Activated CD4-positive, alpha-beta memory T cell treated with anti-CD3 and anti-CD28 coated beads, Interleukin-2, amount 10 ng/mL, durations not matched to agents 7 days and 5 days (primary cell): ENCODE measurements at regions not wholly inside any gene's neighbourhood (a gene's known extent, or its start where the extent isn't known, plus 50 kb on each side); places are given as distances from the start of the nearest gene placed in this dataset.
"Not testable (repeated sequence)": the region's sequence is repeated elsewhere in the genome, so short reads cannot be mapped to it uniquely, and the experiment has no call there.

Source experiments
- CTCF ChIA-PET: fragments of 350-600 bp; sonication (Branson Sonifier 250); formaldehyde crosslinking; loops from one replicate; lab custom pipeline; 2021; ENCODE audit warnings: antibody characterized with exemption, inconsistent platforms; lab: Charles Lee
- POLR2A ChIA-PET: fragments of 350-600 bp; sonication (Branson Sonifier 250); formaldehyde crosslinking; loops from one replicate; lab custom pipeline; 2021; ENCODE audit warnings: antibody characterized with exemption; lab: Charles Lee
- DNase-seq: peaks from one replicate; pipeline ENCODE4 v3.0.0-alpha.2; 2020
- H3K27ac Mint-ChIP-seq: one replicate; pipeline ENCODE4 v1.8.0; 2021; ENCODE audit warnings: mild to moderate bottlenecking, mixed read lengths
- H3K27me3 Mint-ChIP-seq: one replicate; pipeline ENCODE4 v1.8.0; 2021; ENCODE audit warnings: mixed read lengths
- H3K36me3 Mint-ChIP-seq: one replicate; pipeline ENCODE4 v1.8.0; 2021; ENCODE audit warnings: low read depth, mixed read lengths
- H3K4me1 Mint-ChIP-seq: one replicate; pipeline ENCODE4 v1.8.0; 2021; ENCODE audit warnings: mixed read lengths
- H3K4me3 Mint-ChIP-seq: one replicate; pipeline ENCODE4 v1.8.0; 2021; ENCODE audit warnings: mild to moderate bottlenecking, mixed read lengths
- H3K9me3 Mint-ChIP-seq: one replicate; pipeline ENCODE4 v1.8.0; 2021; ENCODE audit warnings: mixed read lengths

DNA sequence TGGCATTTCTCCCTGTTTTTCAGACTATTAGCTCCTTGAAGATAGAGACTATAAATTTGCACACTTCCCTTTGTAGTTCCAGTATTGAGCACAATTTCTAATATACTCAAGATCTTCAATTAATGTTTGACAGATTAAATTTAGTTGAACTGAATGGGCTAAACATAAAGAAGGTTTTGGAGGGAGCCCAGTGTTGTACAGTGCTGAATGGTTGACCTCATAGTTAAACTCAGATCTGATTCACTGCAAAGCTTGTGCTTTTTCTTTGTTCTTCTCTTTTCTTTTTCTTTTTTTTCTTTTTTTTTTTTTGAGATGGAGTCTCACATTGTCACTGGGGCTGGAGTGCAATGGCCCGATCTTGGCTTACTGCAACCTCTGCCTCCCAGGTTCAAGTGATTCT, 411.7 kb upstream of the ZNF462 start:
- H3K27me3 Mint-ChIP-seq, result no peaks in the 10 kb centered on the region

GRCh38 chr9:106456581-106456980, 406.4 kb upstream of the ZNF462 start:
- CTCF ChIA-PET, result no interaction called here
- Mint-ChIP-seq H3K27me3 (no peaks in the 10 kb centered on the region), H3K27ac (no peak overlapping the region), H3K4me1 (no peaks in the 10 kb centered on the region), H3K36me3 (no peaks in the 10 kb centered on the region), H3K4me3 (no peak overlapping the region), H3K9me3 (peaks cover 13% of the 10 kb centered on the region)
- POLR2A ChIA-PET, result no interaction called here
- DNase-seq, result no peak

More for the DNA sequence above, 411.7 kb upstream of the ZNF462 start:
- Mint-ChIP-seq H3K9me3 (peaks cover 9% of the 10 kb centered on the region), H3K4me3 (no peak overlapping the region), H3K4me1 (no peaks in the 10 kb centered on the region), H3K27ac (no peak overlapping the region), H3K36me3 (no peaks in the 10 kb centered on the region)
- no peak for DNase-seq
- CTCF ChIA-PET, result no interaction called here
- POLR2A ChIA-PET, result no interaction called here

DNA sequence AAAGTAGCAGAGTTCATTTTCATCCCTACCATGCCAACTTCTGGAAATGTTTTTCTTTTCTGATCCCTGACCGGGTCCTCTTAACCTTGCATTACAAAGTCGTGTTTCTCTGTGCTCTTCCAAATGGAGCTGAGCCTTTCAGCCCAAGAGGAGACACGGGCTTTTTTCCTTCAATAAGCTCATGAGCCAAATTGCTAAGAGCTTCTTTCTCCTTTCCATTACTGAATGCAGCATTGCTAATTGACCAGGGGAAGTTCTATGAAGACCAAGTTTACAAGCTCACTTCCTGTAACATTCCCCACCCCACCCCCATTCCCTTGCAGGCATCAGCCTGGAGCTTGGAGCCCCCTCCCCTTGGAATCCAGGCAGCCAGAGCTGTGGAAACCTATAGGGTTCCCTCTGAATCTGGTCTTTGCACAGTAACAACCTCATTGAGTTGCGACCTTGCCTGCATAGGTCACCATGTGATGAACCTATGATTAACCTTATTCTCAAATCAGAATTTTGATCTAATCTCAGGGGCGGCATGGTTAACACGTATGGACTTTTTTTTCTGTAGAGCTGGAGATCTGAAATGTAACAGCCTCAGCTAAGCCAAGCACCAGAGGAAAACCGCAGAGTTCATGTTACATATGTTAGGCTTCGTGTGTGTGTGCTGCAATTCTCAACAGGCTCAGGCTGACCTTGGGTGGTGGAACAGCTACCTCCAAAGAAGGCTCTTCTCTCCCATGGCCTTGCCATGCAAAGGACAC, 395.7 kb upstream of the ZNF462 start:
- H3K4me3 Mint-ChIP-seq, result no peak overlapping the region

DNA sequence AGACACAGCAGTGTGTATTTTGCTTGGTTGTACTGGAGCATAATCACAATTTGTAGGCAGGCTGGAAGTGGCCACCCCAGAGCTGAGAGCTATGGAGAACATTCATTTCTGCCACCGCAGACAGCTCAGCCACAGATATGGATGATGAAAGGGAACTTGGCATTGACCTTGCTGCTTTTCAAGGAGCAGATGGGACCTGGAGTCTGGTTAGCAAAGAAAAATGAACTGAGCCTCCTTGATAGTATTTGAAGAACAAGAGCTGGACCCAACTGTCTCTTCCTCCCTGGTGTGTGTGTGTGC, 395.2 kb upstream of the ZNF462 start:
- H3K4me1 Mint-ChIP-seq, result no peaks in the 10 kb centered on the region

More for the DNA sequence above, 395.7 kb upstream of the ZNF462 start:
- no peak for DNase-seq
- ChIA-PET POLR2A (interaction anchor here (0.5 kb wide), 1 partner anchor 21 kb away, joined by 3 read pairs; no protein-coding TSS in a partner anchor), CTCF (no interaction called here)
- peaks cover 14% of the 10 kb centered on the region for H3K9me3 Mint-ChIP-seq
- no peaks in the 10 kb centered on the region for H3K4me1 Mint-ChIP-seq
- H3K36me3 Mint-ChIP-seq, result no peaks in the 10 kb centered on the region
- no peaks in the 10 kb centered on the region for H3K27me3 Mint-ChIP-seq
- no peak overlapping the region for H3K27ac Mint-ChIP-seq

GRCh38 chr9:106468431-106468830, 394.5 kb upstream of the ZNF462 start:
- no peak for DNase-seq
- H3K27me3 Mint-ChIP-seq, result no peaks in the 10 kb centered on the region
- H3K4me3 Mint-ChIP-seq, result no peak overlapping the region
- H3K9me3 Mint-ChIP-seq, result peaks cover 16% of the 10 kb centered on the region
- POLR2A ChIA-PET, result no interaction called here
- H3K36me3 Mint-ChIP-seq, result no peaks in the 10 kb centered on the region
- CTCF ChIA-PET, result no interaction called here
- H3K27ac Mint-ChIP-seq, result no peak overlapping the region
- H3K4me1 Mint-ChIP-seq, result no peaks in the 10 kb centered on the region

More for the DNA sequence above, 395.2 kb upstream of the ZNF462 start:
- CTCF ChIA-PET, result no interaction called here
- no peaks in the 10 kb centered on the region for H3K27me3 Mint-ChIP-seq
- no peak overlapping the region for H3K4me3 Mint-ChIP-seq
- POLR2A ChIA-PET, result no interaction called here
- no peak overlapping the region for H3K27ac Mint-ChIP-seq
- no peak for DNase-seq
- no peaks in the 10 kb centered on the region for H3K36me3 Mint-ChIP-seq
- peaks cover 16% of the 10 kb centered on the region for H3K9me3 Mint-ChIP-seq

- ChIA-PET CTCF (no interaction called here), POLR2A (no interaction called here)
- no peak overlapping the region for H3K27ac Mint-ChIP-seq
- H3K36me3 Mint-ChIP-seq, result no peaks in the 10 kb centered on the region
- H3K4me3 Mint-ChIP-seq, result no peak overlapping the region
- no peaks in the 10 kb centered on the region for H3K4me1 Mint-ChIP-seq
- peaks cover 9% of the 10 kb centered on the region for H3K9me3 Mint-ChIP-seq
- no peaks in the 10 kb centered on the region for H3K27me3 Mint-ChIP-seq
- no peak for DNase-seq
These were observed 384.7 kb upstream of the ZNF462 start for GRCh38 chr9:106478312-106478711.

DNA sequence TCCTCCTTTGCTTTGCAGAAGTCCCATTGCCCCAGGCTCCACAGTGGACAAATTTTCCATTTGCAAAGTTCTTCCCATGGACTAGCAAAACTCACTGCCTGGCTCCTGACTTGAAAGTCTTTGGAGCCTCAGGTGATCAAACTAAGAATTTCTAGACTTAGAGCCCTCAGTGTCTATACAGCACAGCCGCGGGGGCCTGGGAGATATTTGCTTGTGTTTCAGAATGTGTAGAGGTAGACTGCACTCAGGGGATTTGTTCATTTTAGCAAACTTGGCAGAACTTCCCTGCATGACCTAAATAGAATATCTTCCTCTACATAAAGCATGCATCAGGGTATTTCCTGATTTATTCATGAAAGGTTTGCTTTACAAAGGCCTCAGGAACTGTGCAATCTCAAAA, 384.2 kb upstream of the ZNF462 start:
- DNase-seq, result no peak
- Mint-ChIP-seq H3K4me3 (no peak overlapping the region), H3K27ac (no peak overlapping the region), H3K9me3 (peaks cover 9% of the 10 kb centered on the region), H3K4me1 (no peaks in the 10 kb centered on the region), H3K27me3 (no peaks in the 10 kb centered on the region), H3K36me3 (no peaks in the 10 kb centered on the region)
- POLR2A ChIA-PET, result no interaction called here
- CTCF ChIA-PET, result no interaction called here

DNA sequence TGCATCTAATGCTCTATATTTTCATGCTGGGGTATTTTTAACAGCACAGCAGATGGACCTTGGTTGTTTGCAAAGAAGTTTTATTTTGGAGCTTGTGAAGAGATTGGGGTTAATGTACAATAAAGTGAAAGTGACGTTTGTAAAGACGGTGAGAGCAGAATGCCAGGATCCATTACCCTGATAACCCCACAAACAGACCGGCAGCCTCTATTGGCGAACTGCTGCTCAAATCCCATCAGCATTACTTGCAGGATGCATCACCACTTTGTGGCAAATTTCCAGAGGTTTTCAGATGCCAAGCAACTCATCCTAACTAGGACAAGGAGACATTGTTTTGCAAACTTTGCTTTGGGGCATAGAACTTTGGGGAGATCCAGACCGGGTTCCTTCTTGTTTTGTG, 383.3 kb upstream of the ZNF462 start:
- CTCF ChIA-PET, result no interaction called here
- POLR2A ChIA-PET, result no interaction called here
- Mint-ChIP-seq H3K4me1 (no peaks in the 10 kb centered on the region), H3K27ac (no peak overlapping the region), H3K27me3 (no peaks in the 10 kb centered on the region), H3K4me3 (no peak overlapping the region), H3K36me3 (no peaks in the 10 kb centered on the region), H3K9me3 (peaks cover 7% of the 10 kb centered on the region)
- no peak for DNase-seq

DNA sequence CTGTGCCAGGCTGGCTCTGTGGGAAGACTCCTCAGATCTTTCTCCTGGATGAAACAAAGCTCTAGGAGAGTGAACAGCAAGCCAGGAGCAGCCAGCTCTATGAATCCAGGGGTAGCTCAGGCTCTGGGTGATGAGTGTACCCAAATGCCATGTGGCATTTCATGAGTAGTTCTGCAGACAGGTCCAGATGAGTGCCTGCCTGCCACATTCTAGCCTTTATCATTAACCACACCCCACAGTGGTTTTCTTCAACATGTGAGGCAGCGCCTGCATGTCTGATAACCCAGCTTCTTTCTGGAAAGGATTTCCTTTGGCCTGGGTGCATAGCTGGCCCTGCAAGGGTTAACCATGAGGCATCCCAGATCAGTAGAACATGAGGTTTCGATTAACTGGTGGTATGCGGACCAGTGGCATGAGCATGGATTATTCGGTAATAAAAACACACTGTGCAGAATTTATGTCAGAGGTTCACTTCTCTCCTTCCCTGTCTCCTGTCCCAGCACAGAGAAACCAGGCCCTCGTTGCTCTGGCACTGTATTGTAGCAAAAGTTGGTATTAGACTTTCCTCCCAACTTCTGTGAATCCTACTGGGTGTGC, 381.9 kb upstream of the ZNF462 start:
- H3K27me3 Mint-ChIP-seq, result no peaks in the 10 kb centered on the region
- CTCF ChIA-PET, result no interaction called here
- H3K27ac Mint-ChIP-seq, result no peak overlapping the region
- no peak for DNase-seq
- POLR2A ChIA-PET, result no interaction called here
- no peak overlapping the region for H3K4me3 Mint-ChIP-seq
- peaks cover 11% of the 10 kb centered on the region for H3K9me3 Mint-ChIP-seq
- no peaks in the 10 kb centered on the region for H3K4me1 Mint-ChIP-seq
- no peaks in the 10 kb centered on the region for H3K36me3 Mint-ChIP-seq

DNA sequence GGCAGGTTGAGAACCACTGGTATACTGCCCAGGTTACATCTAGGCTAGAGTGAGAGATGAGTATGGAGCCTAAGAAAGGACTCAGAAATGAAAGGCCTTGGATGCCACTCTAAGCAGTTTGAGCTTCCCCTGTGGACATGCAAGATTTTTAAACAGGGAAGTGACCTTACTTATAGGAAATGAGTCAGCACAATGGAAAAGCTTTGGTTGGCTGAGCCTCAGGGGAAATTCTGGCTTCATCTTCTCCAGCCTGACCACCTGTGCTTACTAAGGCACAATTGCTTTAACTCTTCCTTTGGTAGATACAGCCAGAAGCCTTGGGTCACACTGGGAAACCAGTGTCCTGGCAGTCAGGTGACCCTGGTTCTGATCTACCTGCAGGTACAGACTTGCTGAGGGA, 380.2 kb upstream of the ZNF462 start:
- ChIA-PET CTCF (no interaction called here), POLR2A (no interaction called here)
- Mint-ChIP-seq H3K27ac (no peak overlapping the region), H3K4me1 (no peaks in the 10 kb centered on the region), H3K36me3 (no peaks in the 10 kb centered on the region), H3K9me3 (peaks cover 16% of the 10 kb centered on the region), H3K27me3 (no peaks in the 10 kb centered on the region), H3K4me3 (no peak overlapping the region)
- DNase-seq, result no peak

GRCh38 chr9:106486685-106487084, 376.3 kb upstream of the ZNF462 start:
- H3K27me3 Mint-ChIP-seq, result no peaks in the 10 kb centered on the region
- no peak overlapping the region for H3K27ac Mint-ChIP-seq
- no peak overlapping the region for H3K4me3 Mint-ChIP-seq
- H3K36me3 Mint-ChIP-seq, result no peaks in the 10 kb centered on the region
- DNase-seq, result no peak
- H3K4me1 Mint-ChIP-seq, result no peaks in the 10 kb centered on the region
- ChIA-PET POLR2A (no interaction called here), CTCF (no interaction called here)
- H3K9me3 Mint-ChIP-seq, result peaks cover 23% of the 10 kb centered on the region

DNA sequence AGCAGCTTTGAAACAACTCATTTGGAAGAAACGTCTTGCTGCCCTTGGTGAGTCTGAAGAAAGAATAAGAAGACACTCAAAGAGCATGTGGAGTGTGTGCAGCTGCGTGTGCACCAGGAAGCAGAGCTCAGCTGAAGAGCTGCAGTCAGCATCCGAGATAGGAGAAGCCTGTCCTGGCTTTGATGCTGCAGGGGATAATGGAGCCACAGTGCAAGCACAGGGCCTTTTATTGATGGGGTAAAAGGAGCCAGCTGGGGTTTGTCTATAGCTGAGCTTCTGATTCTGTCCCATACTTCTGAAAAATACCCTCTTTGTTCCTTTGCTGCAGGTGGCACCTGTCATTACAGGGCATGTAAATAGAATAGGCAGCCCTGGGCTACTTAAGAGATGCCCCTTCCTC, 375.7 kb upstream of the ZNF462 start:
- CTCF ChIA-PET, result no interaction called here
- POLR2A ChIA-PET, result no interaction called here

DNA sequence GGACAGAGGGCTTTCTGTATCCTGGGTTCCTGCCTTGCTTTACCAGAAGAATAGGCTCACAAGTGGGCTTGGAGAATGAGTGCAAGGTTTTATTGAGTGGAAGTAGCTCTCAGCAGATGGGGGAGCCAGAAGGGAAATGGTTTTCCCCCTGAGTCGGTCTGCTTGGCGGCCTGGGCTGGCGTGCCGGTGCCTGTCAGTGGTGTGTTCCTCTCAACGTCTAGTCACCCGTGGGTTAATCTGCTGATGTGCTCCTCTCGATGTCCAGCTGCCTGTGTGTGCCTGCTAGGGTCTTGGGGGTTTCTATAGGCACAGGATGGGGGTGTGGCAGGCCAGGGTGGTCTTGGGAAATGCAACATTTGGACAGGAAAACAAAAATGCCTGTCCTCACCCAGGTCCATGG, 370.8 kb upstream of the ZNF462 start:
- H3K27ac Mint-ChIP-seq, CTCF ChIA-PET, H3K27me3 Mint-ChIP-seq, H3K36me3 Mint-ChIP-seq, POLR2A ChIA-PET, H3K4me3 Mint-ChIP-seq, H3K4me1 Mint-ChIP-seq, DNase-seq: not testable (repeated sequence)
- H3K9me3 Mint-ChIP-seq, result peaks cover 14% of the 10 kb centered on the region

More for the DNA sequence above, 375.7 kb upstream of the ZNF462 start:
- no peaks in the 10 kb centered on the region for H3K27me3 Mint-ChIP-seq
- H3K9me3 Mint-ChIP-seq, result peaks cover 23% of the 10 kb centered on the region
- H3K4me1 Mint-ChIP-seq, result no peaks in the 10 kb centered on the region
- no peak for DNase-seq
- H3K36me3 Mint-ChIP-seq, result no peaks in the 10 kb centered on the region
- no peak overlapping the region for H3K4me3 Mint-ChIP-seq
- no peak overlapping the region for H3K27ac Mint-ChIP-seq

DNA sequence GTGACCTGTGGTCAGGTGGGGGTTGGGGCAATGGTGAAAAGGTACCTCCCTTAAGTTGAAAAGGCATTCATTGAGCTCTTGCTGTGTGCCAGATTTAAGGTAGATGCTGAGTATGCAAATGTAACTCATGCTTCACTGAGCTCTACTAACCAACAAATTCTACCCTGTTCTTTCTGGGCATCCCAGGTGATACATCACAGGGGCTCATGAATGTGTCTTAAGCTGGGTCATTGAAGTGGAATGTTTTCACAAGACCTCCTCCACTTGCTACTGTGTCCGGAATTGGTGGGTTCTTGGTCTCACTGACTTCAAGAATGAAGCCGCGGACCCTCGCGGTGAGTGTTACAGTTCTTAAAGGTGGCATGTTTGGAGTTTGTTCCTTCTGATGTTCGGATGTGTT, 362.8 kb upstream of the ZNF462 start:
- no peak for DNase-seq
- Mint-ChIP-seq H3K4me3 (no peak overlapping the region), H3K9me3 (peaks cover 9% of the 10 kb centered on the region), H3K4me1 (no peaks in the 10 kb centered on the region), H3K36me3 (no peaks in the 10 kb centered on the region), H3K27me3 (no peaks in the 10 kb centered on the region), H3K27ac (no peak overlapping the region)
- ChIA-PET POLR2A (no interaction called here), CTCF (no interaction called here)
